H9 (cell line): ENCODE measurements at regions not wholly inside any gene's neighbourhood (a gene's known extent, or its start where the extent isn't known, plus 50 kb on each side); places are given as distances from the start of the nearest gene placed in this dataset.

Source experiments
- DNase-seq: peaks from one replicate; pipeline ENCODE4 v3.0.0-alpha.2; 2017
- H2AFZ ChIP-seq: one replicate; pipeline ENCODE4 v1.6.1; 2013; ENCODE audit warnings: mild to moderate bottlenecking, low read length, control low read depth, moderate library complexity
- H2AK5ac ChIP-seq: 2 replicates; pipeline ENCODE4 v1.6.1; 2013; ENCODE audit warnings: low read length, control low read depth, mixed read lengths; ENCODE audit not compliant: insufficient read length
- H2BK120ac ChIP-seq: one replicate; pipeline ENCODE4 v1.6.1; 2013; ENCODE audit warnings: low read depth, mild to moderate bottlenecking, low read length, control low read depth, inconsistent platforms; ENCODE audit not compliant: poor library complexity, severe bottlenecking
- H2BK12ac ChIP-seq: 2 replicates; pipeline ENCODE4 v1.6.1; 2013; ENCODE audit warnings: low read length, control low read depth, mixed read lengths, low read depth; ENCODE audit not compliant: insufficient read length
- H2BK15ac ChIP-seq: 2 replicates; pipeline ENCODE4 v1.6.1; 2013; ENCODE audit warnings: low read depth, low read length, control low read depth
- H2BK20ac ChIP-seq: one replicate; pipeline ENCODE4 v1.6.1; 2013; ENCODE audit warnings: low read depth, mild to moderate bottlenecking, low read length, control low read depth, inconsistent platforms; ENCODE audit not compliant: poor library complexity, severe bottlenecking
- H2BK5ac ChIP-seq: 2 replicates; pipeline ENCODE4 v1.6.1; 2013; ENCODE audit warnings: low read length, control low read depth, mixed read lengths; ENCODE audit not compliant: insufficient read length
- H3K14ac ChIP-seq: 2 replicates; pipeline ENCODE4 v1.6.1; 2013; ENCODE audit warnings: low read length, control low read depth; ENCODE audit not compliant: insufficient read depth
- H3K18ac ChIP-seq: 2 replicates; pipeline ENCODE4 v1.6.1; 2013; ENCODE audit warnings: low read depth, mild to moderate bottlenecking, mixed read lengths, low read length, control low read depth; ENCODE audit not compliant: insufficient read length
- H3K23ac ChIP-seq: 2 replicates; pipeline ENCODE4 v1.6.1; 2013; ENCODE audit warnings: low read length, control low read depth, mixed read lengths, low read depth; ENCODE audit not compliant: insufficient read length
- H3K23me2 ChIP-seq: 2 replicates; pipeline ENCODE4 v1.6.1; 2013; ENCODE audit warnings: low read depth, mild to moderate bottlenecking, mixed read lengths, low read length, control low read depth; ENCODE audit not compliant: insufficient read length, poor library complexity, severe bottlenecking
- H3K27ac ChIP-seq: 2 replicates; pipeline ENCODE4 v1.5.1; 2013; ENCODE audit warnings: low read length, control low read depth, mixed read lengths, low read depth; ENCODE audit not compliant: insufficient read length
- H3K27me3 ChIP-seq: 2 replicates; pipeline ENCODE4 v1.6.1; 2013; ENCODE audit warnings: low read length, control low read depth, inconsistent platforms; ENCODE audit not compliant: insufficient read depth
- H3K4ac ChIP-seq: 2 replicates; pipeline ENCODE4 v1.6.1; 2013; ENCODE audit warnings: low read depth, mild to moderate bottlenecking, control low read depth, inconsistent platforms, low read length, moderate library complexity
- H3K4me1 ChIP-seq: 2 replicates; pipeline ENCODE4 v1.6.1; 2013; ENCODE audit warnings: low read length, control low read depth, inconsistent platforms; ENCODE audit not compliant: insufficient read depth
- H3K4me2 ChIP-seq: 2 replicates; pipeline ENCODE4 v1.6.1; 2013; ENCODE audit warnings: low read length, control low read depth, mixed read lengths; ENCODE audit not compliant: insufficient read length, insufficient read depth
- H3K56ac ChIP-seq: 2 replicates; pipeline ENCODE4 v1.6.1; 2013; ENCODE audit warnings: low read depth, mild to moderate bottlenecking, mixed read lengths, low read length, control low read depth; ENCODE audit not compliant: insufficient read length
- H3K79me1 ChIP-seq: 2 replicates; pipeline ENCODE4 v1.6.1; 2013; ENCODE audit warnings: low read depth, mild to moderate bottlenecking, moderate library complexity, low read length, control low read depth, inconsistent platforms; ENCODE audit not compliant: insufficient read depth, poor library complexity, severe bottlenecking
- H3K79me2 ChIP-seq: 2 replicates; pipeline ENCODE4 v1.6.1; 2013; ENCODE audit warnings: low read length, control low read depth, inconsistent platforms; ENCODE audit not compliant: insufficient read depth
- H3K9ac ChIP-seq: 2 replicates; pipeline ENCODE4 v1.6.1; 2013; ENCODE audit warnings: low read length, control low read depth, mixed read lengths; ENCODE audit not compliant: insufficient read length; ENCODE audit errors: extremely low read depth
- H3K9me3 ChIP-seq: one replicate; pipeline ENCODE4 v1.6.1; 2013; ENCODE audit warnings: low read depth, low read length, inconsistent platforms; ENCODE audit not compliant: control insufficient read depth
- H3T11ph ChIP-seq: one replicate; pipeline ENCODE4 v1.6.1; 2013; ENCODE audit warnings: mild to moderate bottlenecking, low read length, control low read depth, inconsistent platforms
- H4K20me1 ChIP-seq: one replicate; pipeline ENCODE4 v1.6.1; 2013; ENCODE audit not compliant: control insufficient read depth, insufficient read length, insufficient read depth
- H4K5ac ChIP-seq: 2 replicates; pipeline ENCODE4 v1.6.1; 2013; ENCODE audit warnings: low read depth, mild to moderate bottlenecking, mixed read lengths, low read length, control low read depth; ENCODE audit not compliant: insufficient read length
- H4K8ac ChIP-seq: replicated peaks from 2 replicates; pipeline ENCODE4 v1.6.1; 2013; ENCODE audit warnings: low read length, control low read depth, mixed read lengths, low read depth; ENCODE audit not compliant: insufficient read length
- H4K91ac ChIP-seq: 2 replicates; pipeline ENCODE4 v1.6.1; 2013; ENCODE audit warnings: low read depth, mild to moderate bottlenecking, moderate library complexity, mixed read lengths, low read length, control low read depth; ENCODE audit not compliant: insufficient read length
- H3K27ac Mint-ChIP-seq, 3 experiments: 2 replicates in 2 of 3; 3 replicates in 1 of 3; pipeline ENCODE4 v1.8.0; 2020 to 2021; ENCODE audit warnings: mixed read lengths in 3 of 3, mild to moderate bottlenecking in 1 of 3, moderate library complexity in 1 of 3
- H3K27me3 Mint-ChIP-seq: 2 replicates; pipeline ENCODE4 v1.8.0; 2021; ENCODE audit warnings: low read depth, mild to moderate bottlenecking, moderate library complexity, mixed read lengths
- H3K36me3 Mint-ChIP-seq, 3 experiments: 2 replicates in 2 of 3; 3 replicates in 1 of 3; pipeline ENCODE4 v1.8.0; 2020 to 2021; ENCODE audit warnings: low read depth in 3 of 3, mixed read lengths in 3 of 3; ENCODE audit not compliant: insufficient read depth in 1 of 3
- H3K4me1 Mint-ChIP-seq, 2 experiments: 2 replicates each; pipeline ENCODE4 v1.8.0; 2020; ENCODE audit warnings: mixed read lengths in 2 of 2
- H3K4me3 Mint-ChIP-seq, 2 experiments: 2 replicates in 1 of 2; 3 replicates in 1 of 2; pipeline ENCODE4 v1.8.0; 2020 to 2021; ENCODE audit warnings: mild to moderate bottlenecking in 2 of 2, mixed read lengths in 2 of 2, moderate library complexity in 1 of 2
- H3K9me3 Mint-ChIP-seq, 2 experiments: 2 replicates in 1 of 2; 3 replicates in 1 of 2; pipeline ENCODE4 v1.8.0; 2020; ENCODE audit warnings: mild to moderate bottlenecking in 2 of 2, mixed read lengths in 2 of 2, moderate library complexity in 1 of 2
- CTCF ChIP-seq: fragments of 200-600 bp; sonication (generic); conservative IDR thresholded peaks from 3 replicates; pipeline ENCODE4 v1.8.0; 2021; ENCODE audit warnings: antibody characterized with exemption, mild to moderate bottlenecking
- WGBS: extraction: QIAGEN DNeasy Blood & Tissue Kit; methylation state at CpG from one replicate; pipeline ENCODE4 v1.1.7; 2013; ENCODE audit warnings: missing lambda C conversion rate, low lambda C conversion rate, mixed read lengths; ENCODE audit not compliant: insufficient read length; ENCODE audit errors: extremely low coverage; 5-methylcytosine and 5-hydroxymethylcytosine counted together

DNA sequence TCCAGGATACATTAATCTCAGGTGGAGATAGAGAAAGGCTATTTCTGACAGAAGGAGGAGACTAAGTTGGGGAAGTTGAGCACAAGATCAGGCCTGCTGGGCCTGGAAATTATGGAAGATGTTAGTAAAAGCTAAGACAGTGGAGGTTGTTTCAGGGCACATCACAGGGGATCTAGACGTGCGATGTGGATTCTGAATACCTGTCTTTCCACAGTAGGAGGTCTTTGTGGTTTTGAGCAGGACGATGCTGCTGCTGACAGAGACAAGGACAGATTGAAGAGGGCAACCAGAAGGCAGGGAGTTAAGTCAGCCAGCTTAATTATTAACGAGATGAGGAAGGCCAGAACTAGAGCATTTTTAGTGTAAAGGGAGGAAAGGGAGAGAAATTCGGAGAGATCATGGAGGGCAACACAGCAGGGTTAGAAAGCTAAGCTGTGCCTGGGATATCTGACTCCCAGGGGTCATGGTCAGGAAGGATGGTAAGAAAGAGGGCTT lies 384.9 kb downstream of the MAFB start:
- H4K20me1 ChIP-seq = no peaks in the 10 kb centered on the region
- no peaks in the 10 kb centered on the region for H3K9me3 ChIP-seq
- H3K23me2 ChIP-seq = no peaks in the 10 kb centered on the region
- H3K4me2 ChIP-seq = no peak overlapping the region
- Mint-ChIP-seq H3K9me3 (no peaks in the 10 kb centered on the region), H3K27ac (no peak overlapping the region), H3K36me3 (no peaks in the 10 kb centered on the region), H3K27me3 (no peaks in the 10 kb centered on the region; the same call in 1 of the 2 replicates), H3K4me1 (peaks cover 15 to 16% of the 10 kb centered on the region in 2 experiments), H3K4me3 (no peak overlapping the region)
- no peaks in the 10 kb centered on the region; the same call in 1 of the 2 replicates for H3K27me3 ChIP-seq
- no peak overlapping the region for H4K91ac ChIP-seq
- H2BK20ac ChIP-seq = no peak overlapping the region
- no peaks in the 10 kb centered on the region for H3K79me2 ChIP-seq
- no peak overlapping the region for H3K27ac ChIP-seq
- H3K79me1 ChIP-seq = no peaks in the 10 kb centered on the region
- H3K14ac ChIP-seq = no peak overlapping the region
- no peak overlapping the region for H3T11ph ChIP-seq
- no peak overlapping the region for H3K56ac ChIP-seq
- TF ChIP-seq CTCF = no peak
- no peak overlapping the region for H2BK15ac ChIP-seq
- 0 out of 2 replicates have a peak, but pooled peaks cover 2% of the 10 kb centered on the region for H3K4me1 ChIP-seq
- H3K23ac ChIP-seq = no peak overlapping the region
- no peak overlapping the region for H3K9ac ChIP-seq
- H4K5ac ChIP-seq = no peak overlapping the region
- DNase-seq = no peak
- no peak overlapping the region for H2BK12ac ChIP-seq
- no peak overlapping the region for H3K18ac ChIP-seq
- H2BK120ac ChIP-seq = no peak overlapping the region
- H2AK5ac ChIP-seq = no peak overlapping the region
- no CpG with 5 or more reads among the region's 5 CpGs for WGBS
- no peak overlapping the region for H2BK5ac ChIP-seq
- no peak overlapping the region for H4K8ac ChIP-seq
- H2AFZ ChIP-seq = no peak overlapping the region
- H3K4ac ChIP-seq = no peak overlapping the region
